Amniotic epithelial cell (primary cell): ENCODE measurements at regions not wholly inside any gene's neighbourhood (a gene's known extent, or its start where the extent isn't known, plus 50 kb on each side); places are given as distances from the start of the nearest gene placed in this dataset.
"Not testable (repeated sequence)": the region's sequence is repeated elsewhere in the genome, so short reads cannot be mapped to it uniquely, and the experiment has no call there.

Experiments
- DNase-seq: peaks from one replicate; pipeline ENCODE4 v3.0.0-alpha.2; 2010; ENCODE audit warnings: low read depth

- no peak for DNase-seq
Observed at GRCh38 chr7:47190462-47190861, 391.4 kb downstream of the TNS3 start.

GRCh38 chr7:47188653-47189315 lies 393.1 kb downstream of the TNS3 start:
- no peak for DNase-seq

- DNase-seq: no peak
Observed at GRCh38 chr7:47188136-47188535, 393.8 kb downstream of the TNS3 start.

GRCh38 chr7:47186316-47186715 lies 395.6 kb downstream of the TNS3 start:
- no peak for DNase-seq

GRCh38 chr7:47185839-47186238 lies 396.1 kb downstream of the TNS3 start:
- DNase-seq: no peak

- no peak for DNase-seq
Observed at GRCh38 chr7:47185170-47185569, 396.7 kb downstream of the TNS3 start.

- DNase-seq: no peak
Observed at GRCh38 chr7:47183862-47184590, 397.9 kb downstream of the TNS3 start.

- DNase-seq: no peak
Observed at GRCh38 chr7:47181746-47182361, 400.1 kb downstream of the TNS3 start.

GRCh38 chr7:47180516-47180826 lies 401.4 kb downstream of the TNS3 start:
- DNase-seq: peak; percentile 11

GRCh38 chr7:47179812-47180515 lies 401.9 kb downstream of the TNS3 start:
- peak; percentile 64 for DNase-seq

GRCh38 chr7:47172602-47173539 lies 409.0 kb downstream of the TNS3 start:
- not testable (repeated sequence) for DNase-seq

GRCh38 chr7:47170516-47170915 lies 411.4 kb downstream of the TNS3 start:
- peak; percentile 29 for DNase-seq

- DNase-seq: peak; percentile 14
Observed at GRCh38 chr7:47154791-47155190, 427.1 kb downstream of the TNS3 start.

- DNase-seq: no peak
Observed at GRCh38 chr7:47153576-47153975, 428.3 kb downstream of the TNS3 start.

GRCh38 chr7:47153058-47153457 lies 428.9 kb downstream of the TNS3 start:
- peak; percentile 98 for DNase-seq

GRCh38 chr7:47152307-47152706 lies 429.6 kb downstream of the TNS3 start:
- DNase-seq: no peak

GRCh38 chr7:47150497-47151260 lies 431.2 kb downstream of the TNS3 start:
- no peak for DNase-seq

- no peak for DNase-seq
Observed at GRCh38 chr7:47149971-47150370, 431.9 kb downstream of the TNS3 start.

GRCh38 chr7:47149208-47149839 lies 432.6 kb downstream of the TNS3 start:
- DNase-seq: no peak

GRCh38 chr7:47148536-47149207 lies 433.2 kb downstream of the TNS3 start:
- DNase-seq: peak; percentile 57
